EL (cell line): ENCODE measurements at regions not wholly inside any gene's neighbourhood (a gene's known extent, or its start where the extent isn't known, plus 50 kb on each side); places are given as distances from the start of the nearest gene placed in this dataset.

Experiments
- DNase-seq: peaks from one replicate; pipeline ENCODE4 v3.0.0-alpha.2; 2016

DNA sequence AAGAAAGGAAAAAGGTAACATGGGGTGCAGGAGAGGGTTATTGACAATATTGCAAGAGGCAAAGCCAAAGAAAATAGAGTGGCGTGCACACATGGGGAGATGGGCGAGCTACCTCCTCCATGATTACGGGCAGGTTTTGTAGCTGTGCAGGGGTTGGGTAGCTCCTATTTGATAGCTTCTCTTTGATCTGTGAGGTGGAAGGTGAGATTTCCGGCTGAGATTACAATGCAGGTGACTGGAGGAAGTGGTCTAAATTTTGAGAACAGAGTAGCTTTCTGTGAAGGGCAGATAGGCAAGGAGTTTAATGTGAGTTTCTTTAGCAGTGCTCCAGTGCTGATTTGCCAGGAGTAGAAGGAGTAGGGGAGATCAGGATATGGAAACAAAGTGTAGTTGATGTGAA, 263.4 kb downstream of the PLA2G4A start:
- DNase-seq = no peak

DNA sequence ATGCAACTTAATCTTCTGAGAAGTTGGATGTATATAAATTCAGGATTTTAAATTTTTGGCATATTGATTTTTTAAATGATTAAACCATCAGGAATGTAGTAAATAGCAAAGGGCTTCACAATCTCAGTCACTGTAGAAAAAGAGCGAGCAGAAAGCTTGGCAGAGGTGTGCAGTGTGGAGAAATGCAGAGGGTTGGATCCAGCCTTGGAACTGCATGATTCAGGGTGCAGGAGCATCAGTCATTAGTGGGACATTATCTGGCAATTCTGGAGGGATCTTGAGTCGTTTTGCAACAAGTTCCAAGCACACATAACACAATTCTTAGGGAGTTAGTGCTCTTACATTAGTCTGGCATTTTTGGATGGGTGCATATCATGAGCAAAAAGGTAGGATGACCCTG, 267.9 kb downstream of the PLA2G4A start:
- DNase-seq = no peak

DNA sequence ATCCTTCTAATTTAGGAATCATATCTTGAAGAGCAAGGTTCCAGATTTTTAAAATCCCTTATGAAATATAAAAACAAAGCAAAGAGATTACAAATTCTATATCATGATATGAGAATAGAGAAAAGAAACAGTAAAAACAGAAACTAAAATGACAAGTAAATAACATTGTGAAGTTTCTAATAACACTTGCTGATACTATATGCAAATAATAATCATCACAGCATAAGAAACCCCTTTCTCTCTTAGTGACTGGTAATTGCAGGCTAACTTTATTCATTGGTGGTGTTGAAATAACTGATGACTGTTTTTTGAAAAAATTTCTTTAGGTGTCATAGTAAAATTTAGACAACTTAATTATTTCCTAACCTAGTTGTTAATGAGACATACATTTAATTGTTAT, 281.6 kb downstream of the PLA2G4A start:
- no peak for DNase-seq

DNA sequence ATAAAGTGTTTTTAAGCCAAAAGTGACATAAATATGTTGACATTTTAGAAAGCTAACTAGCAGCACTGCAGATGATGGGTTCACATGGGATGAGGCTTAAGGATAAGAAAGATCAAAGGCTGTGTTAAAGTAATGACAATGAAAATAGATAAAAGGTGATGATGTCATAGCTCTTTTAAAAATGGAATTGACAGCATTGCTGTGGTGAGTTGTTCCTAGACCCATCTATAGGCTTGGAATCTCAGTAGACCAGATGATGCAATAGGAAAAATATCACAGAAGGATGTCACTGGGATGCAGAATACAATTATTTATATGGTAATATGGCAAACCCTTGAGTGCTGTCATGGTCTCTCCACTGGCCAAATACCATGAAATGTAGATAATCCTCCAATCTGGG, 286.0 kb downstream of the PLA2G4A start:
- DNase-seq = no peak

DNA sequence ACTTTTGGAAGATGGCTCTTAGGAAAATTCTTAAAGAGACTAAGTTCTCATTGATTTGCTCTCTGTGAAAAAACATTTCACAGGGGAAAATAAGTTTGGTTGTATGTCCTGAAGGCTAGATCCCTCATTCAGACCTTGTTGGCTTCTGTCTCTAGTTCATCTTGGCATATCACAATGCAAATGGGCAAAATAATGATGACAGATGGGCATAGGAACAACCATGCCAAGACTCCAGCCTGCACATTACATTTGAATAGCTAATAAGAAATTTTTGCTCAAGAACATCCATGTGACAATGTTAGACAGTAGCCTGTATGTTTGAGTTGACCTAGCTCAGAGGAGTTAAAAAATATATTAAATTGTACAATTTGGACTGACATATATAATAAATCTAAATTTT, 292.9 kb downstream of the PLA2G4A start:
- no peak for DNase-seq

DNA sequence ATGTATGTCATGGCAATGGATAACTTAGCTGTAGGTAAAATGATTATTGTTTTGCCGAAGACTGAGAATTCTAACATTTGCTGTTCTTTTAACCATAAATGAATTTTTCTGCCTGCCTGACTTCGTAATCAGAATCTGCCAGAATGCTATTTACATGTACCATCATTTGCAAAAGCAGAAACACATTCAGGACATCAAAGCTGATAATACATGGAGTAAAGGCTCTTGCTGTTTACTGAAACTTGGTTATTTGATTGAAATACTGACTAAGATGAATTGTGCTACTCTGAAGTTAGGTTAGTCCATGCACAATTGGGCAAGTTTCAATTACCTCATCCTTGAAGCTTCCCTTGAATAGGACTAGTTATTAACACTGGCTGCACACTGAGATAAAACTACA, 293.8 kb downstream of the PLA2G4A start:
- no peak for DNase-seq

DNA sequence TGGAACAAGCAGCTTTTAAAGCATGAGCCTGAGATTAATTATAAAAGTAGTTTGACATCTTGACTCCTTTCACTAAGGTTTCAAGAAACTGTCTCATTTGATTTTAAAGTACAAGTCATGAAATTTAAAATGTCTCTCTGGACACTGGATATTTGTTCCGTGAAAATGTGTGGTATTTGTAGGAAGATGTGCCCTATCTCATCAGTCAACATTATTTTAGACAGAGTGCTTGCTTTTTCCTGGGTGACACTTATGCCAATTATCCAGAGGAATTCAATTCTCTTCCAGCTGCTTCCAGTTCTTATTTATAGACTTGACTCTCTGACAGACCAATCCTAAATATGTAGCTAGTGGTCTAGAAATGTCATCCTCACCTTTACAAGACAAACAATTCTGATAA, 300.4 kb downstream of the PLA2G4A start:
- DNase-seq = no peak

DNA sequence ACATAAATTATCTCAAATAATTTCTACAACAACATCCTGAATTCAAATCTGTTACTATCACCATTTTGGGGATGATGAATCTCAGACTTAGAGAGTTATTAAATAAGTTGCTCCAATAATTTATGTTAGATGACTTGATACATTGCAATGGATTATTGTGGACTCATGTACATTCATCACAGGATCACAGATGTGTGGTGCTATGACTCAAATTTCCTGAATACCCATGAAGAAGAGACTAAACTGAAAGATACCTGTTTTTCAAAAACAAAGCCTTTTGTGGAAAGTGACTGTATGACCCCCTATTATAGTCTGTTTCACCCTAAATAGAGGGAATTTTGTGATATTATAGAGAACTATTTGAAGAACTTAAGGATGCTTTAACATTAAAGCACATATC, 315.0 kb downstream of the PLA2G4A start:
- no peak for DNase-seq

DNA sequence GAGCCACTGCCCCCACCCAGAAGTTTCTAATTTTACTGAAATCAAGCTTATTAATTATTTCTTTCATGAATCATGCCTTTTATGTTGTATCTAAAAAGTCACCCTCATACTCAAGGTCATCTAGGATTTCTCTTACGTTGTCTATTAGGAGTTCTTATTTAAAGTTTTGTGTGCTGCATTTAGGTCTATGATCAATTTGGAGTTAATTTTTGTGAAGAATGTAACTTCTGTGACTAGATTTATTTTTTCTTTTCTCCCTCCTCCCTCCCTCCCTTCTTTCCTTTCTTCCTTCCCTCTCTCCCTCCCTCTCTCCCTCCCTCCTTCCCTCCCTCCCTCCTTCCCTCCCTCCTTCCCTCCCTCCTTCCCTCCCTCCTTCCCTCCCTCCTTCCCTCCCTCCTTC, 317.6 kb downstream of the PLA2G4A start:
- DNase-seq = no peak

DNA sequence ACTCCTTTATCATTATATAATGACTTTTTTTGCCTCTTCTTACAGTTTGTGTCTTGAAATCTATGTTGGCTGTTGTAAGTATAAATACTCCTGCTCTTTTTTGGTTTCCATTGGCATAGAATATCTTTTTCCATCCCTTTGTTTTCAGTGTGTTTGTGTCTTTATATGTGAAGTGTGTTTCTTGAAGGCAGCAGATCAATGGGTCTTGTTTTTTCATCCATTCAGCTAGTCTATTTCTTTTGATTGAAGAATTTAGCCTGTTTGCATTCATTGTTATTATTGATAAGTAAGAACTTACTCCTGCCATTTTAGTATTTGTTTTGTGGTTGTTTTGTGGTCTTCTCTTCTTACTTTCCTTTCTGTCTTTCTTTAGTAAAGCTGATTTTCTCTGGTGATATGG, 322.8 kb downstream of the PLA2G4A start:
- DNase-seq = no peak

DNA sequence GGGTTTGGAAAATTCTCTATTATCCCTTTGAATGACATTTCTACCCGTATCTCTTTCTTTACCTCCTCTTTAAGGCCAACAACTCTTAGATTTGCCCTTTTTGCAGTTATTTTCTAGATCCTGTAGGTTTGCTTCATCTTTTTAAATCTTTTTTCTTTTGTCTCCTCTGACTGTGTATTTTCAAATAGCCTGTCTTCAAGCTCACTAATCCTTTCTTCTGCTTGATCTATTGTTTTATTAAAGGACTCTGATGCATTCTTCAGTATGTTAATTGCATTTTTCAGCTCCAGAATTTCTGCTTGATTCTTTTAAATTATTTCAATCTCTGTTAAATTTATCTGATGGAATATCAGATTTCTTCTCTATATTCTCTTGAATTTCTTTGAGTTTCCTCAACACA, 324.3 kb downstream of the PLA2G4A start:
- no peak for DNase-seq

DNA sequence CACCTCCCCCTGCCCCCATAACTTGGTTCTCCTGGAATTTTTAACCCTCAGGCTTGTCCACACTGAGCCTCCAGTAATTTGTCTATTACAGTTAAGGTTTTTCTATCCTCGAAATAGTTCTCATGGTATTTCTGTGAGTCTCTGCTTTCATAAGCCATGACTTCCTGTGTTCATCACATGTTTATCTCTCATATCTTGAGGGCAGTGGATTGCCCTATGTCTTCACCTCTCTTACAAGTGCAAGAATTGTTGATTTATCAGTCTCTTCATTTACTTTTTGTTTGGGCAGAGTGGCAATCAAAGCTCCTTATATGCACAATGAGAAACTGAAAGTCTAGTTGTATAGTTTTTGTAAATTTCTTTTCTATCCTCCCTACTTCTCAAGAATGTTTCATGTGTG, 328.4 kb downstream of the PLA2G4A start:
- peak; percentile 5 for DNase-seq

DNA sequence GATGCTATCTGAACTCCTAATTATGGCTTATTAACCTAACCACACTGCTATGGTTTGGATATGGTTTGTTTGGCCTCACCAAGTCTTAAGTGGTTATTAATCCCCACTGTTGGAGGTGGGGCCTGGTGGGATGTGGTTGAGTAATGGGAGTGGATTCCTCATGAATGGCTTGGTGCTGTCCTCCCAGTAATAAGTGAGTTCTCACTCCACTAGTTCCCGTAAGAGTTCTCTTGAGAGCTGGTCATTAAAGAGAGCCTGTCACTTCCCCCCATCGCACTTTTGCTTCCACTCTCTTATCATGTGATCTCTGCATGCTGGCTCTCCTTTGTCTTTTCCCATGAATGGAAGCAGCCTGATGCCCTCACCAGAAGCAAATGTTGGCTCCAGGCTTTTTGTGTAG, 328.8 kb downstream of the PLA2G4A start:
- DNase-seq = peak; percentile 0

DNA sequence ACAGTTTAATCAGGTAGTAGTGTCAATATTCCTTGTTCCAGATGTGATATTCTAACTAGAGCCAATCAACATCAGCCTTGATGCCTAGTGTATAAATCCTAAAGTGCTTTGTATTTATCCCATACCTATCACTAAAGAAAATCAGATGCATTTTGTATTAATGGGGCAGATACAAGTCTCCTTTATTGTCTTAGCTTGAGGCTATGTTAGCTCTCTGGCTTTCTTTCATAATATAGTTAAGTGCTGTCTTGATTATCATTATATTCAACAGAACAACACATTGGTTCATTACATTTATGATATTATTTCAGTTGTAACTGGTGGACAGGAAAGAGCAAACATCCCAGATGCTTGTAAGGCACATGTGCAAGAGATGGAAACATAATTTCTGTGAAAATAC, 338.8 kb downstream of the PLA2G4A start:
- DNase-seq = no peak

DNA sequence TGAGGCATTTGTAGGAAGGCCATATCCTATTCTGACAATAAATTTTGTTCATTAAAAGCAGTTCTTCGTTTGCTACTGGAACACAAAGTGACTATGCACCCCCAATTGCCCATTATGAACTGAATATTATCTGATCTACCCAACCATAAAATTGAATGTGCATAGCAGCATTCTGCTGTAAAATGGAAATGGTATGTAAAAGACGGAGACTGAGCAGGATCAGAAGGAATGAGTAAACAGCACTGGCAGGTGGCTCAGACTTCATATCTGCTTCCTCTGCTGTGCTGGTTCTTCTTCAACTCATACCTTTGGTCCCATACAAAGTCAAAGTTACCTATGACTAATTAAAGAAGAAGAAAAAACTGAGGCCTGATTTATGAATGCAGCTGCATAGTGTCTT, 339.5 kb downstream of the PLA2G4A start:
- no peak for DNase-seq

DNA sequence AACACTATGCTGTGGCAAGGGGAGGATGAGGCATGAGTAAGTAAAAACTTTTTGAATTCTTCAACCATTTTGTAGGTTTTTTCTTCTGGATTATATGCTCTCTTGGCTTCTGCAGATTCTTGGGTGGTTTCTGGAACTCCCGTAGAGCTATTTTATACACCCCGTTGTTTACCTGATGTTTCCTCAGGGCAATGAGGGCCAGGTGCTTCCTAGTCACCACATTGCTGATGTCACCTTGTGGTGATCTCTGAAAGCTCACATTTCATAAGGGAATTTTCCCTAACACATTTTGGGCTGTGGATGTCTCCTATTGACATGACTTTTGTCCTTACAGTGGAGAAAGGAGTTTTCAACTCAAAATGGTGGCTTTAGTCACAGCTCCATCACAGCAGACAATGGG, 356.6 kb downstream of the PLA2G4A start:
- DNase-seq = no peak

DNA sequence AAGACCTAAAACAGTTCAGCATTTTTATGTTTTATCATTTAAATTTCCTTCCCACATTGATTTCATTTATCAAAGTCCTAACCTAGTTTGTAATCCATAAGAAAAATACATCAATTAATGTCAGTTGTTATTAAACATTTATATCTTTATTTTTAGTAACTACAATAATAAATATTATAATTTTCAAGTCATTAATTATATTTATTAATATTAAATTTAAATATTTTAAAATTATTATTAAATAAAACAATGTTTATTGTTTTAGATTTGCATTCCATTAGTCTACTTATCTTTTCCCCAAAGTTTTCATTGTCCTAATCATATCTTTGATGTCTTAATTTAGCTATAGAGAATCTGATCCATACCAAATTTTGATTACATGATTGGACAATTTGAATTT, 368.9 kb downstream of the PLA2G4A start:
- DNase-seq = no peak

DNA sequence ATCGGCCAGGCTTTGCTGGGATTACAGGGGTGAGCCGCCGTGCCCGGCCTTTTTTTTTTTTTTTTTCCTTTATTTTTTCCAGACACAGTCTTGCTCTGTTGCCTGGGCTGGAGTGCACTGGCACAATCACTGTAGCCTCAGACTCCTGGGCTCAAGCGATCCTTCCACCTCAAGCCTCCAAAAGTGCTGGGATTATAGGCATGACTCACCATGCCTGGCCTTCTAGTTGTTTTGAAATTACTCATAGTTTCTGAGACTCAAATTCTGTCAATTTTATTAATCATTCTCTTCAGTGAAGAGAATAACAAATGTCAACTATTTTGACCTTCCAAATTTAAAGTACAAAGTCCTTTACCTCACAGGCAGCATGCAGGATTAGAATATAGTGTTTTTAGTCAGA, 374.5 kb downstream of the PLA2G4A start:
- peak; percentile 46 for DNase-seq

DNA sequence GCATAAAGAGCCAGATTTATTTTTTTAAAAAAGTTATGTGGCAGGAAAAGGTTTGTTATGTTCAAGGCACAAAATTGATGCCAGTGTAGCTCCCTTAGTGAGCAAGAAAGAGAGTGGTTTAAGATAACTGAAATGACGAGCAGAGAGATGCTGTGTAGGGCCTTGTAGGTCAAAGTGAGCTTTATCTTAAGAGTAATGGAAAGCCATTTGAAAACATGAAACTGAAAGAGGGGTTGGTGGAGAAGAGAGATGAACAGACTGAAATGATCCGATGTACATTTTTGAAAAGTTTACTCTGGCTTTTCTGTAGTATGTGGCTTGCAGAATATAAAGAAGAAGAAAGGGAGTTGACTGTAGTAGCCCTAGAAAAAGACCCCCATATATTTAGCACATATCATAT, 383.6 kb downstream of the PLA2G4A start:
- no peak for DNase-seq

DNA sequence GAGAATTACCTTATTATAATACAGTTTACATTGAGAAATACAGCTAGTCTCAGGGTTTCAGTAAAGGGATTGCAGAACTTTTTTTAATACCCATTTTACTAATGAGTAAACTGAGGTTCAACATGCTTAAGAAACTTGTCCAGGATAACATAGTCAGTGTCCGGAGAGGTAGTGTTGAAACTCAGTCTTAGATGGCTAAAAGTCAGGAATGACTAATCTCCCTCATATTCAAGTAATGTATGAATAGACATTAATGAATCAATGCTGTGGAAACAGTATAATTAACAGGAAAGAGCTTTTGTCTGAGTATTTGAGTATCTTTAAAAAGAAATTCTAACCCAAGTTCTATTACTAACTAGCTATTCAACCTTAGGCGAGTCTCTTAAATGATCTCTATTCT, 397.6 kb downstream of the PLA2G4A start:
- DNase-seq = peak; percentile 6

DNA sequence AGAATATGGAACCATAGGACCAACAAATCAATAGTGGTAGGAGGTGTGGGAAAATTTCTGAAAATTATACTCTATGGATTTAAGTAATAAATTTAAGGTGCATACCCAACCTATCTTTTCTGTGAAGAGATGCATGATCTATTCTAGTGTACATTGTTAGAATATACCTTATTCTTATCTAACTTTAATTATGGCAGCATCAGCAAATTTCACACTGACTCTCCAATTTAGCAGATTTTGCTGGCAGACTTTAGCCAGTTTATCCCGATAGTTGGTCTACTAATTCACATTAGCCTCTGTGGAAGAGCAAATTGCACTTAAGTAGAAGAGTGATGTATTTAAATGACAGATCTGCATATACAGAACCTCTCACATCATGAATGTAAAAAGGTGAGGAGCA, 400.0 kb downstream of the PLA2G4A start:
- no peak for DNase-seq

DNA sequence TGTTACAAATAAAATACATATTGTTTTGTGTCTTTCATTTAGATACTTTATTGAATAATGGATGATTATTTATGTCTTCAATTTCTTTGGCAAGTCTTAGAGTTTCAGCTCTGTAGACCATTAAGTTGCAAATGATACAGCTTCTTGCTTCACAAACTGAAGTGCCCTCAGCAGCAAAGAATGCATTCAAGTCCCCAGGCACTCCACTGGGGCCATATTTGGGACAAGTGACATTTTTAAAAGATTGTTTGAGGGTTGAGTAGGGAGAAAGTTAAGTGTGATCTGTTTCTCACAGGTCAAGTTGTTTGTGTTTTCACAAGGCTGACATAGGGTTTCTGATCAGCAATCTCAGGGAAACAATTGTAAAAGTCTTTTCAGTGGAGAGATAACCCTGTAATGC, 400.7 kb downstream of the PLA2G4A start:
- DNase-seq = no peak

DNA sequence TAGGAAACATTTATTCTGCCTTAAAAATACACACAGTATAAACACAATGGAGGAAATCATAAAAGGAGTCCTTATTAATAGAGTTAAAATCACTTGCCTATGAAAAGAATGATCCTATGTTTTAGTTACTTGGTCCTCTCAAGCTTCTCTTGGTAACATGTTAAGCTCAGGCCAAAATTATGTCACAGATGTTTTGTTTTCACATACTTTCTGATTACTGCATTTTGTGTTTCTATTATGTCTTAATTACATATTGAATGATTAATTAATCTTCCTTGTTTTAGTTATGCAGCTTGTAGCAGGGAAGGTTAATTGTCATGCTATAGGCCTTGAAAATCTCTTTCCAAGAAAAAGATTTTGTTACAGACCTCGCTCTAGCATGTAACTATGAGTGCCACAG, 406.0 kb downstream of the PLA2G4A start:
- no peak for DNase-seq

DNA sequence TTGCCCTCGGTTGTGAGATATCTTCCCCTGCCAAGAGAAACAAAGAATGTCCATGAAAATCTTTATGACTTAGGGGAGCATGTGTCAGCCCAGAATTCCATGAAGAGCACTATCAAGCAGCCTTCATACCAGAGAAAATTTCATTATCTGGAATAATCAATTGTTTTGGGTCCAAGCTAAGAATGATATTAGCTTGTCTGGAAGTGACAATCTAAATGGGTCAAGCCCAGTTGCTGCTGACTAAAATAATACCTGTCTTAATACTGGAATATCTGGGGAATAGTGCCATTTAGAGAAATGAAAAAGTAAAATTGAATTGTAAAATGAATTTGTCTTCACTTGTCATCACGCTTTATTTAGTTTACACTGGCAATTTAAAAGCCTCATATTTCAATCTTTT, 407.4 kb downstream of the PLA2G4A start:
- no peak for DNase-seq

DNA sequence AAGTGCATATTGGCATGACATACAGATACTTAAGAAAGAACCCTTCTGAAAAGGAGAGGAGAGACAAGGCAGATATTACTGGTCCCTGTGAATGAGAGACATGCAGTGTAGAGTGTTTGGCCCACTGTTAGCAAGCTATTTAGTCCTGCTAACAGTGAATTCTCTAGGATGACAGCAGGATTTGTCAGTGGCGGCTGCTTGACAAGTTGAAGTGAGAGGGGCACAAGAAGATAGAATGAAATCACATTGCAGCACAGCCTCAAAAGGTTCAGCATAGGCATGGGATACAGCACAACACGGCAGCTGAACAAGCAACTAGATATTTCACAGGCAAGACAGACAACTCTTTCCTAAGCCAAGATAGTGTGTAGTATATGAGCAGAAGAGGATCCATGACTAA, 407.9 kb downstream of the PLA2G4A start:
- no peak for DNase-seq

DNA sequence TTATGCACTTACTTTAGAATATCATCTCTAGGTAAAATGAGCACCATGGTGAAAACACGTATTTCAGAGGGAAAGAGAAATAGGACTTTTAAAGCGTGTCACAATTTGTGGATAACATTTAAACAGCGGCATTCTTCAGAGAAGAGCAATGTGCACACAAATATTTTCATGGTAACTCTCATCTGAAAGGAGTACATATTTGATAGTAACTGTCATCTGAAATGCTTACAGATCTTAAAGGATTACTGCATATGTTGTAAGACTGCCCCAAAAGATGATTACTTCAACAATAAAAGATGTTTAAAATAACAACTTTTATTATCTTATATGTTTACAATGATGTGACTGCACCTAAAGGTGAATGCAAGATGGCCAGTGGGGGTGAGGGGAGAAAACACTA, 408.8 kb downstream of the PLA2G4A start:
- DNase-seq = peak; percentile 15
